OCI-LY7 (cell line): ENCODE measurements at regions not wholly inside any gene's neighbourhood (a gene's known extent, or its start where the extent isn't known, plus 50 kb on each side); places are given as distances from the start of the nearest gene placed in this dataset.

Experiments used
- BruUV-seq: library from RNA; stranded (reverse); fragments of 400-500 nt; replicated peaks from 2 replicates; lab custom pipeline; 2021; lab: Mats Ljungman, UMichigan
- CTCF ChIA-PET: fragments of 300-600 bp; sonication (Branson Sonifier 250); formaldehyde crosslinking; loops from one replicate; lab custom pipeline; 2022; ENCODE audit warnings: antibody characterized with exemption; ENCODE audit not compliant: unreplicated experiment; lab: Charles Lee
- POLR2A ChIA-PET: fragments of 300-600 bp; sonication (Branson Sonifier 250); formaldehyde crosslinking; loops from one replicate; lab custom pipeline; 2022; ENCODE audit warnings: antibody characterized with exemption; lab: Charles Lee
- DNase-seq: peaks from one replicate; pipeline ENCODE4 v3.0.0-alpha.2; 2015; ENCODE audit warnings: low spot score
- H2AFZ ChIP-seq: fragments of 200-600 bp; sonication (generic), shearing (Covaris generic); 2 replicates; pipeline ENCODE4 v1.6.1; 2014; ENCODE audit warnings: mild to moderate bottlenecking, antibody characterized with exemption, low read length, moderate library complexity
- H3K27ac ChIP-seq: fragments of 200-600 bp; sonication (generic); 2 replicates; pipeline ENCODE4 v1.5.1; 2014; ENCODE audit warnings: mixed run types, low read depth, mild to moderate bottlenecking, moderate library complexity, low read length, inconsistent platforms; ENCODE audit not compliant: poor library complexity, severe bottlenecking
- H3K36me3 ChIP-seq: fragments of 200-600 bp; sonication (generic); 2 replicates; pipeline ENCODE4 v1.6.1; 2014; ENCODE audit warnings: mild to moderate bottlenecking, antibody characterized with exemption, low read length, moderate library complexity, mixed read lengths; ENCODE audit not compliant: insufficient read depth
- H3K4me1 ChIP-seq: fragments of 200-600 bp; sonication (generic); 2 replicates; pipeline ENCODE4 v1.5.1; 2014; ENCODE audit warnings: mild to moderate bottlenecking, low read length; ENCODE audit not compliant: insufficient read depth, poor library complexity, severe bottlenecking
- H3K4me2 ChIP-seq: fragments of 200-600 bp; sonication (generic); 2 replicates; pipeline ENCODE4 v1.6.1; 2014; ENCODE audit warnings: mild to moderate bottlenecking, low read length
- H3K4me3 ChIP-seq: fragments of 200-600 bp; sonication (generic); 2 replicates; pipeline ENCODE4 v1.5.1; 2014; ENCODE audit warnings: mild to moderate bottlenecking, low read depth, low read length; ENCODE audit not compliant: poor library complexity, severe bottlenecking
- H3K79me2 ChIP-seq: fragments of 200-600 bp; sonication (generic); 2 replicates; pipeline ENCODE4 v1.6.1; 2016; ENCODE audit warnings: low read depth, mild to moderate bottlenecking, low read length, moderate library complexity, mixed read lengths; ENCODE audit not compliant: insufficient read depth
- H3K9me2 ChIP-seq: fragments of 200-600 bp; sonication (generic); 2 replicates; pipeline ENCODE4 v1.6.1; 2016; ENCODE audit warnings: mild to moderate bottlenecking, low read length, mixed read lengths; ENCODE audit not compliant: insufficient read depth
- H3K9me3 ChIP-seq: fragments of 200-600 bp; sonication (generic); 2 replicates; pipeline ENCODE4 v1.6.1; 2014; ENCODE audit warnings: mild to moderate bottlenecking, mixed run types, low read length, mixed read lengths
- H4K20me1 ChIP-seq: fragments of 200-600 bp; sonication (generic); 2 replicates; pipeline ENCODE4 v1.6.1; 2014; ENCODE audit warnings: mild to moderate bottlenecking, antibody characterized with exemption, low read length, moderate library complexity, mixed read lengths; ENCODE audit not compliant: insufficient read depth
- CTCF ChIP-seq: fragments of 200-600 bp; sonication (generic); conservative IDR thresholded peaks from 2 replicates; pipeline ENCODE4 v1.5.1; 2014; ENCODE audit warnings: mild to moderate bottlenecking, antibody characterized with exemption, low read length, moderate library complexity, mixed read lengths
- EZH2phosphoT487 ChIP-seq: fragments of 200-600 bp; sonication (generic); IDR thresholded peaks from 2 replicates; pipeline ENCODE4 v1.6.1; 2018; ENCODE audit warnings: low read depth, borderline replicate concordance, mild to moderate bottlenecking, mixed run types, antibody characterized with exemption, low read length, moderate library complexity, mixed read lengths
- intact Hi-C: fragments of 100-400 bp; cut with micrococcal nuclease; formaldehyde crosslinking; loops from one replicate; pipeline ENCODE4 v1.10.0; 2022; ENCODE audit not compliant: unreplicated experiment

GRCh38 chr3:74426571-74426970, 187.9 kb downstream of the CNTN3 start:
- Histone ChIP-seq H3K4me1 (no peaks in the 10 kb centered on the region), H3K4me2 (no peak overlapping the region), H3K9me3 (no peaks in the 10 kb centered on the region), H3K4me3 (no peak overlapping the region), H2AFZ (no peak overlapping the region), H3K27ac (no peak overlapping the region), H3K79me2 (no peaks in the 10 kb centered on the region), H3K9me2 (no peaks in the 10 kb centered on the region), H3K36me3 (no peaks in the 10 kb centered on the region), H4K20me1 (no peaks in the 10 kb centered on the region)
- DNase-seq = no peak
- ChIA-PET POLR2A (no interaction called here), CTCF (no interaction called here)
- intact Hi-C loops = no loop called here
- TF ChIP-seq CTCF = no peak
- TF ChIP-seq EZH2phosphoT487 = no peak
- BruUV-seq = no TSS peak

- no peak for DNase-seq
Measured at GRCh38 chr3:74423867-74424266, 190.6 kb downstream of the CNTN3 start.

More at GRCh38 chr3:74423867-74424266, 190.6 kb downstream of the CNTN3 start:
- no peaks in the 10 kb centered on the region for H3K36me3 ChIP-seq
- no peaks in the 10 kb centered on the region for H3K4me1 ChIP-seq
- no peak overlapping the region for H3K27ac ChIP-seq
- ChIA-PET POLR2A (interaction anchor here (0.6 kb wide), 1 partner anchor 614 kb away, joined by 3 read pairs; no protein-coding TSS in a partner anchor), CTCF (interaction anchor here (0.6 kb wide), 1 partner anchor 583 kb away, joined by 3 read pairs; no protein-coding TSS in a partner anchor)
- TF ChIP-seq CTCF = no peak
- H3K9me2 ChIP-seq = no peaks in the 10 kb centered on the region
- H3K4me3 ChIP-seq = no peak overlapping the region
- no peak overlapping the region for H2AFZ ChIP-seq
- no peak overlapping the region for H3K4me2 ChIP-seq
- no TSS peak for BruUV-seq
- H3K79me2 ChIP-seq = no peaks in the 10 kb centered on the region
- no peaks in the 10 kb centered on the region for H4K20me1 ChIP-seq
- H3K9me3 ChIP-seq = no peaks in the 10 kb centered on the region
- intact Hi-C loops = no loop called here
